BJ (cell line): ENCODE measurements at regions not wholly inside any gene's neighbourhood (a gene's known extent, or its start where the extent isn't known, plus 50 kb on each side); places are given as distances from the start of the nearest gene placed in this dataset.

Experiments used
- CTCF ChIA-PET: fragments of 350-600 bp; formaldehyde crosslinking; extraction: SDS; loops from one replicate; lab custom pipeline; 2021; ENCODE audit warnings: antibody characterized with exemption, inconsistent platforms; lab: Yijun Ruan, JAX
- POLR2A ChIA-PET: fragments of 300-600 bp; sonication (Branson Sonifier 250); formaldehyde crosslinking; extraction: SDS; loops from one replicate; lab custom pipeline; 2021; ENCODE audit warnings: antibody characterized with exemption; lab: Charles Lee
- DNase-seq: peaks from one replicate; pipeline ENCODE4 v3.0.0-alpha.2; 2011; ENCODE audit warnings: low read depth
- H3K27me3 ChIP-seq: 2 replicates; pipeline ENCODE4 v1.6.0; 2011; ENCODE audit warnings: low read length; ENCODE audit not compliant: control insufficient read depth, insufficient read depth
- H3K36me3 ChIP-seq: 2 replicates; pipeline ENCODE4 v1.5.1; 2011; ENCODE audit warnings: low read length; ENCODE audit not compliant: control insufficient read depth, insufficient read depth
- H3K4me3 ChIP-seq: 2 replicates; pipeline ENCODE4 v1.5.1; 2011; ENCODE audit warnings: low read depth, mild to moderate bottlenecking, control low read depth, low read length
- TF ChIP-seq, protein P1 (sequence below): IDR thresholded peaks from 2 replicates; pipeline ENCODE4 v1.5.1; 2011; ENCODE audit warnings: low read depth, mild to moderate bottlenecking, control low read depth, inconsistent platforms, low read length, moderate library complexity; ENCODE audit not compliant: insufficient read depth

DNA sequence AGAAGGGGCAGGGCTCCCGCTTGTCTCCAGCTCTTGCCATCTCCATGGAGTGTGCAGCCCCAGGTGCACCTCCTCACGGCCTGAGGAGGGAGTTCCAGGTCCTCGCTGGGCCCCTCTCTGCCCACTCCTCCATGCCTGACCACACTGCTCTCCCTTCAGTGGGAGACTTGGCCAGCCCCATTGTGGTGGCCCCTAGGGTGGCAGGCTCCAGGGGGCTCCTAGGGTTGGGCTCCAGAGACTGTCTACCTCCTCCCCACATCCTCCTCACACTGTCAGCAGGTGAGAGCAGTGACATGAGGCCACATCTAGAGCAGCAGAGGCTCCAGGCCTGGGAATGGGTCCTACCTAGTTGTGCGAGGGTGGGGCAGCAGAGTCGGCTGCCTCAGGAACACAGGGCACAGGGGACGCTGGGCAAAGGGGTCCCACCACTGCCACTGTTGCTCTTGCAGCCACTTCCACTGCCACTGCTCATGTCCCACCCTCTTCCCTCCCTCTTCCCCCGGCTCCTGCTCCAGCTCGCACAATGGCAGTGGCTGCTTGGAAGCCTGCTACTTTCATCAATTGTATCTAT is 514.8 kb downstream of the MRPL39 start:
- TF ChIP-seq, protein P1, sequence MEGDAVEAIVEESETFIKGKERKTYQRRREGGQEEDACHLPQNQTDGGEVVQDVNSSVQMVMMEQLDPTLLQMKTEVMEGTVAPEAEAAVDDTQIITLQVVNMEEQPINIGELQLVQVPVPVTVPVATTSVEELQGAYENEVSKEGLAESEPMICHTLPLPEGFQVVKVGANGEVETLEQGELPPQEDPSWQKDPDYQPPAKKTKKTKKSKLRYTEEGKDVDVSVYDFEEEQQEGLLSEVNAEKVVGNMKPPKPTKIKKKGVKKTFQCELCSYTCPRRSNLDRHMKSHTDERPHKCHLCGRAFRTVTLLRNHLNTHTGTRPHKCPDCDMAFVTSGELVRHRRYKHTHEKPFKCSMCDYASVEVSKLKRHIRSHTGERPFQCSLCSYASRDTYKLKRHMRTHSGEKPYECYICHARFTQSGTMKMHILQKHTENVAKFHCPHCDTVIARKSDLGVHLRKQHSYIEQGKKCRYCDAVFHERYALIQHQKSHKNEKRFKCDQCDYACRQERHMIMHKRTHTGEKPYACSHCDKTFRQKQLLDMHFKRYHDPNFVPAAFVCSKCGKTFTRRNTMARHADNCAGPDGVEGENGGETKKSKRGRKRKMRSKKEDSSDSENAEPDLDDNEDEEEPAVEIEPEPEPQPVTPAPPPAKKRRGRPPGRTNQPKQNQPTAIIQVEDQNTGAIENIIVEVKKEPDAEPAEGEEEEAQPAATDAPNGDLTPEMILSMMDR, result no peak
- H3K4me3 ChIP-seq, result no peak overlapping the region
- H3K36me3 ChIP-seq, result no peaks in the 10 kb centered on the region
- DNase-seq, result no peak
- CTCF ChIA-PET, result no interaction called here
- POLR2A ChIA-PET, result no interaction called here
- H3K27me3 ChIP-seq, result no peaks in the 10 kb centered on the region

- Histone ChIP-seq H3K36me3 (no peaks in the 10 kb centered on the region), H3K4me3 (no peak overlapping the region), H3K27me3 (no peaks in the 10 kb centered on the region)
- CTCF ChIA-PET, result no interaction called here
- DNase-seq, result no peak
- POLR2A ChIA-PET, result no interaction called here
- TF ChIP-seq, protein P1, result no peak
Observed at GRCh38 chr21:25081096-25081495, 526.2 kb downstream of the MRPL39 start.

- ChIA-PET CTCF (no interaction called here), POLR2A (no interaction called here)
- Histone ChIP-seq H3K4me3 (no peak overlapping the region), H3K36me3 (no peaks in the 10 kb centered on the region), H3K27me3 (no peaks in the 10 kb centered on the region)
- TF ChIP-seq, protein P1, result no peak
- no peak for DNase-seq
Observed at GRCh38 chr21:25080661-25081060, 526.6 kb downstream of the MRPL39 start.

DNA sequence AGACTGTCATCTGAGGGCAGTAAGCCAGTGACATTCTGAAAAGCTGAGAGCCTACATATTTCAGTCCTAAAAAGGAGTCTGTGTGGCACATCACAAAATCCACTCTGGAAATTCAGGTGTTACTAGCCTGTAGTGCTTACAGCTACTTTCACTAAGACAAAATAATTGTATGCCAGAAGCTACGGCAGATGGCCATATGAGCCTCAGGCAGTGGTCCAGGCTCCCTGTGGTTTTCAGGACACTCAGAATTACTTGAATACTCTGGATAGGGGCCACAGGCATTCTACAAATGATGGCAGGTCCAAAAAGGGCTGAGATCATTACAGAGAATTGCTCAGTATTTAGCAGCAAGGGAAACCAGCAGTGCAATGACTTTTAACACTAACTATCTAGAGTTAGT is 527.1 kb downstream of the MRPL39 start:
- TF ChIP-seq, protein P1, result no peak
- POLR2A ChIA-PET, result no interaction called here
- Histone ChIP-seq H3K27me3 (no peaks in the 10 kb centered on the region), H3K4me3 (no peak overlapping the region), H3K36me3 (no peaks in the 10 kb centered on the region)
- DNase-seq, result no peak
- CTCF ChIA-PET, result no interaction called here

DNA sequence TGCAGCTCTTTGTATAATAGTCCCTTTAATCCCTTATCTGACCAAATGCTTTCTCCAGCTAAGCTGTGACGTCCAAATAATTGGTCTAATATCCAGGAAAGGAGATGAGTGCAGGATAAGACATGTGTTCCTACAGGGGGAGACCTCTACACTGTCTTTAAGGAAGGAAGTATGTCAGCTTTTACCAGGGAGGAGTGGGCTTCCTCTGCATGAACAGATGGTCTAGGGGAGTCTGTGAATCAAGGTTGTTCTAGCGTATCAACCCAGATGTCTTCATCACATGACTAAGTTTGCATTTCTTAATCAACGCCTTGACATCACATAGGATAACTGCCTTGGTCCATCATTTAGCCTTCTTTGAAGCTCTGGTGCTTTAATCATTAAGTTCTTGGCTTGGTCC is 528.2 kb downstream of the MRPL39 start:
- no peak overlapping the region for H3K4me3 ChIP-seq
- TF ChIP-seq, protein P1, result no peak
- DNase-seq, result no peak
- ChIA-PET POLR2A (no interaction called here), CTCF (no interaction called here)
- H3K36me3 ChIP-seq, result no peaks in the 10 kb centered on the region
- no peaks in the 10 kb centered on the region for H3K27me3 ChIP-seq
